Ovary (tissue), 3 donors: ENCODE measurements at regions not wholly inside any gene's neighbourhood (a gene's known extent, or its start where the extent isn't known, plus 50 kb on each side); places are given as distances from the start of the nearest gene placed in this dataset.

Experiments used
- EP300 ChIP-seq: sonication (generic); formaldehyde crosslinking; IDR thresholded peaks from one replicate; pipeline ENCODE4 v1.6.1; 2017; ENCODE audit warnings: antibody characterized with exemption
- TF ChIP-seq, protein P1 (sequence below), 3 donors: fragments of 450-650 bp in 2 of 3; fragments of 200-600 bp in 1 of 3; IDR thresholded peaks; one replicate each; pipeline versions ENCODE4 v1.5.1 to v1.8.0; 2016 to 2022; ENCODE audit warnings: antibody characterized with exemption in 3 of 3, mild to moderate bottlenecking in 1 of 3
- donor health status: DM: no; HTN: no; CAD: no.

DNA sequence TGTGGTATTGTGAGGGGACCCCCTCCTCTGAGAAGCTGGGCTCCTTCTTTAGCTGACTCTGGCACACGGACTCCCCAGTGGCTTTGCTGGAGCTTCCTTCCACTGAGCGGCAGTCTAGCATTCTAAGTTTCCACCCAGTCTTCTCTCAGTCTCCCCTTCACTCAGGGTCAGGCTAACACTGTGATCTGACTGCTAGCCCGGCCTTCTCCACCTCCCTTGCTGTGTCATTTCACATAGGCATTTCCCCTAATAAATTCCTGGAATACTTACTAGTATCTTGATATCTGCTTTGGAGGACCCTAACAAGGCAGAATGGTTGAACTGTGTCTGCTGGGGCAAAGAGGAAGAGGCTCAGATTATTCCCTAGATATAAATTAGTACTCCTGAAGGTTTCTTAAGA is 106.2 kb upstream of the THBS1 start:
- TF ChIP-seq, protein P1, sequence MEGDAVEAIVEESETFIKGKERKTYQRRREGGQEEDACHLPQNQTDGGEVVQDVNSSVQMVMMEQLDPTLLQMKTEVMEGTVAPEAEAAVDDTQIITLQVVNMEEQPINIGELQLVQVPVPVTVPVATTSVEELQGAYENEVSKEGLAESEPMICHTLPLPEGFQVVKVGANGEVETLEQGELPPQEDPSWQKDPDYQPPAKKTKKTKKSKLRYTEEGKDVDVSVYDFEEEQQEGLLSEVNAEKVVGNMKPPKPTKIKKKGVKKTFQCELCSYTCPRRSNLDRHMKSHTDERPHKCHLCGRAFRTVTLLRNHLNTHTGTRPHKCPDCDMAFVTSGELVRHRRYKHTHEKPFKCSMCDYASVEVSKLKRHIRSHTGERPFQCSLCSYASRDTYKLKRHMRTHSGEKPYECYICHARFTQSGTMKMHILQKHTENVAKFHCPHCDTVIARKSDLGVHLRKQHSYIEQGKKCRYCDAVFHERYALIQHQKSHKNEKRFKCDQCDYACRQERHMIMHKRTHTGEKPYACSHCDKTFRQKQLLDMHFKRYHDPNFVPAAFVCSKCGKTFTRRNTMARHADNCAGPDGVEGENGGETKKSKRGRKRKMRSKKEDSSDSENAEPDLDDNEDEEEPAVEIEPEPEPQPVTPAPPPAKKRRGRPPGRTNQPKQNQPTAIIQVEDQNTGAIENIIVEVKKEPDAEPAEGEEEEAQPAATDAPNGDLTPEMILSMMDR (IDR thresholded peaks at IDR 0.05), result no peak
- TF ChIP-seq EP300, result no peak
